ENCODE measurements at regions not wholly inside any gene's neighbourhood (a gene's known extent, or its start where the extent isn't known, plus 50 kb on each side); places are given as distances from the start of the nearest gene placed in this dataset.

- Histone ChIP-seq H3K27me3 (ENCODE audit: insufficient read depth, low read length) (no peaks in the 10 kb centered on the region), H3K79me2 (ENCODE audit: insufficient read depth, low read length) (no peaks in the 10 kb centered on the region), H3K27ac (ENCODE audit: low read depth, low read length) (no peak overlapping the region), H2AFZ (ENCODE audit: low read depth, low read length) (no peak overlapping the region), H3K4me3 (ENCODE audit: insufficient read depth, low read depth, low read length) (no peak overlapping the region), H3K9ac (ENCODE audit: low read length) (no peak overlapping the region), H3K9me3 (ENCODE audit: insufficient read depth, low read depth, low read length) (no peaks in the 10 kb centered on the region), H4K20me1 (ENCODE audit: insufficient read depth, low read length) (no peaks in the 10 kb centered on the region), H3K4me1 (ENCODE audit: insufficient read depth, low read length) (no peaks in the 10 kb centered on the region), H3K36me3 (ENCODE audit: insufficient read depth, low read length) (no peaks in the 10 kb centered on the region), H3K4me2 (ENCODE audit: low read length) (no peak overlapping the region)
- peaks cover 2% of the 10 kb centered on the region for H3K4me1 Mint-ChIP-seq (ENCODE audit: low read depth, unreplicated experiment)
- H3K4me3 Mint-ChIP-seq (ENCODE audit: unreplicated experiment) = no peak overlapping the region
- H3K27me3 Mint-ChIP-seq (ENCODE audit: low read depth, unreplicated experiment) = peaks cover 9% of the 10 kb centered on the region
- FAIRE-seq = no peak
- no peak overlapping the region for H3K27ac Mint-ChIP-seq (ENCODE audit: unreplicated experiment)
- TF ChIP-seq CTCF (IDR thresholded peaks at IDR 0.05; ENCODE audit: insufficient read depth, low read depth, low read length) = no peak
- TF ChIP-seq EZH2 (IDR thresholded peaks at IDR 0.05; ENCODE audit: insufficient read depth, low read length) = no peak
- no peaks in the 10 kb centered on the region for H3K36me3 Mint-ChIP-seq (ENCODE audit: low read depth, unreplicated experiment)
- no peak for DNase-seq (ENCODE audit: low read depth)
- peaks cover 1% of the 10 kb centered on the region for H3K9me3 Mint-ChIP-seq (ENCODE audit: unreplicated experiment)
These were observed 143.3 kb downstream of the RNF152 start for GRCh38 chr18:61749546-61749945.

- peaks cover 9% of the 10 kb centered on the region for H3K27me3 Mint-ChIP-seq (ENCODE audit: low read depth, unreplicated experiment)
- H3K36me3 Mint-ChIP-seq (ENCODE audit: low read depth, unreplicated experiment) = no peaks in the 10 kb centered on the region
- Histone ChIP-seq H3K36me3 (ENCODE audit: insufficient read depth, low read length) (no peaks in the 10 kb centered on the region), H2AFZ (ENCODE audit: low read depth, low read length) (no peak overlapping the region), H3K9me3 (ENCODE audit: insufficient read depth, low read depth, low read length) (no peaks in the 10 kb centered on the region), H3K4me1 (ENCODE audit: insufficient read depth, low read length) (no peaks in the 10 kb centered on the region), H4K20me1 (ENCODE audit: insufficient read depth, low read length) (no peaks in the 10 kb centered on the region), H3K27me3 (ENCODE audit: insufficient read depth, low read length) (no peaks in the 10 kb centered on the region), H3K4me2 (ENCODE audit: low read length) (no peak overlapping the region), H3K27ac (ENCODE audit: low read depth, low read length) (no peak overlapping the region), H3K4me3 (ENCODE audit: insufficient read depth, low read depth, low read length) (no peak overlapping the region), H3K9ac (ENCODE audit: low read length) (no peak overlapping the region), H3K79me2 (ENCODE audit: insufficient read depth, low read length) (no peaks in the 10 kb centered on the region)
- H3K9me3 Mint-ChIP-seq (ENCODE audit: unreplicated experiment) = peaks cover 1% of the 10 kb centered on the region
- no peak for FAIRE-seq
- H3K4me1 Mint-ChIP-seq (ENCODE audit: low read depth, unreplicated experiment) = peaks cover 6% of the 10 kb centered on the region
- no peak for TF ChIP-seq CTCF (IDR thresholded peaks at IDR 0.05; ENCODE audit: insufficient read depth, low read depth, low read length)
- TF ChIP-seq EZH2 (IDR thresholded peaks at IDR 0.05; ENCODE audit: insufficient read depth, low read length) = no peak
- H3K27ac Mint-ChIP-seq (ENCODE audit: unreplicated experiment) = no peak overlapping the region
- DNase-seq (ENCODE audit: low read depth) = no peak
- no peak overlapping the region for H3K4me3 Mint-ChIP-seq (ENCODE audit: unreplicated experiment)
These were observed 143.8 kb downstream of the RNF152 start for GRCh38 chr18:61749031-61749430.

GRCh38 chr18:61748004-61748403 lies 144.8 kb downstream of the RNF152 start:
- Histone ChIP-seq H3K4me3 (ENCODE audit: insufficient read depth, low read depth, low read length) (no peak overlapping the region), H3K4me2 (ENCODE audit: low read length) (no peak overlapping the region), H2AFZ (ENCODE audit: low read depth, low read length) (no peak overlapping the region), H3K27me3 (ENCODE audit: insufficient read depth, low read length) (no peaks in the 10 kb centered on the region), H3K9me3 (ENCODE audit: insufficient read depth, low read depth, low read length) (no peaks in the 10 kb centered on the region), H3K27ac (ENCODE audit: low read depth, low read length) (no peak overlapping the region), H3K9ac (ENCODE audit: low read length) (no peak overlapping the region), H4K20me1 (ENCODE audit: insufficient read depth, low read length) (no peaks in the 10 kb centered on the region), H3K79me2 (ENCODE audit: insufficient read depth, low read length) (no peaks in the 10 kb centered on the region), H3K36me3 (ENCODE audit: insufficient read depth, low read length) (no peaks in the 10 kb centered on the region), H3K4me1 (ENCODE audit: insufficient read depth, low read length) (no peaks in the 10 kb centered on the region)
- Mint-ChIP-seq H3K4me3 (ENCODE audit: unreplicated experiment) (no peak overlapping the region), H3K9me3 (ENCODE audit: unreplicated experiment) (peaks cover 1% of the 10 kb centered on the region), H3K36me3 (ENCODE audit: low read depth, unreplicated experiment) (no peaks in the 10 kb centered on the region), H3K27ac (ENCODE audit: unreplicated experiment) (no peak overlapping the region), H3K27me3 (ENCODE audit: low read depth, unreplicated experiment) (peaks cover 9% of the 10 kb centered on the region), H3K4me1 (ENCODE audit: low read depth, unreplicated experiment) (peaks cover 12% of the 10 kb centered on the region)
- DNase-seq (ENCODE audit: low read depth) = no peak
- no peak for FAIRE-seq
- TF ChIP-seq EZH2 (IDR thresholded peaks at IDR 0.05; ENCODE audit: insufficient read depth, low read length) = no peak
- TF ChIP-seq CTCF (IDR thresholded peaks at IDR 0.05; ENCODE audit: insufficient read depth, low read depth, low read length) = no peak
